ENCODE measurements at regions not wholly inside any gene's neighbourhood (a gene's known extent, or its start where the extent isn't known, plus 50 kb on each side); places are given as distances from the start of the nearest gene placed in this dataset.

GRCh38 chr17:79519601-79520000 is 91.2 kb downstream of the RBFOX3 start:
- TF ChIP-seq ETV6 (CRISPR knock-in tag; conservative IDR thresholded peaks at IDR 0.05) (no peak), ARHGAP35 (CRISPR knock-in tag; IDR thresholded peaks at IDR 0.05; ENCODE audit: borderline replicate concordance) (no peak), POLR2A (IDR thresholded peaks at IDR 0.05; ENCODE audit: insufficient read depth in 1 of 2, low read depth in 2 of 2, low read length in 2 of 2) (no peak)

Data from HepG2 (cell line).